ENCODE measurements at regions not wholly inside any gene's neighbourhood (a gene's known extent, or its start where the extent isn't known, plus 50 kb on each side); places are given as distances from the start of the nearest gene placed in this dataset.
A peak's percentile ranks its signal among the peaks of the same experiment; 100 is the strongest.

DNA sequence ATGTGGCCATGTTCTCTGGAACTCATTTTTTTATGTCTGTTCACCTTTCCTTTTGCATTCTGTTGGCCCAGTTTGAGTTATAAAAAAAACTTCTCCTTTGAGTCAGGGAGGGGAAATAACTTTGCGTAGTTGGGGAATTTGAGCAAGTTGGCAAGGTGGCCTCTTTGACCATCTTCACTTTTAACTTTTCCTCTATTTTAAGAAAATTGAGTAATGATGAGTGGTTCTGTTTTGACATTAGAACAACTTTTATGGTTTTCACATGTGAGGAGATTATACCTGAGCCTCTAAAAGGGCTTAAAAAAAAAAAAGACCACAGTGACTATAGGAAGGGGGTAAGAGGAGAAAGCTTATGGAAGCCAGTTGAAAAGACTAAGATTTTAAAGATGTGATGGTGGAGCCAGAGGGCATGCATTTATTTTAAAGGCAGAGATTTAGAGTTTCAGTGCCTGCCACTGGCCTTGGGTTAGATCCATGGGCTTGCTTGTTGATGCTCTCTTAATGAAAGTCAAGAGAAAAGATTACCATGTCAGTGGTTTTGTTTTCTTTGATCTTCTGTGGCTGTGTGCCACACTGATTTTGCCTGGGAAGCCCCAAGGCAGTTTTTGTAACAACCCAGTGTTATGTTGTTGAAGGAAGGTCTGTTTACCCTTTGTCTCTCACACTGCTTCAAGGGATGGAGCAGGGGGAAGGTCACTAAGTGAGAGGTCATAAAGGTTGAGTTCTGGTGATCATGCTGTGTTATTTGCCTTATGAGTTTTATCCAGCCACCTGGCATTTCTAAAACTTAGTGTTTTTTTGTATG, 219.7 kb upstream of the CD180 start:
- H3K36me3 ChIP-seq (ENCODE audit: control insufficient read depth, insufficient read depth, low read length) = no peaks in the 10 kb centered on the region
- no peak overlapping the region for H3K27ac ChIP-seq (ENCODE audit: low read length)
- no peaks in the 10 kb centered on the region for H3K27me3 ChIP-seq (ENCODE audit: control insufficient read depth, insufficient read depth, low read length)
- DNase-seq = no peak
- H3K4me3 ChIP-seq (ENCODE audit: low read length) = no peak overlapping the region
- no peaks in the 10 kb centered on the region for H3K9me3 ChIP-seq (ENCODE audit: control insufficient read depth, low read depth, low read length)
- WGBS (ENCODE audit: insufficient coverage, low lambda C conversion rate) = 100% methylated on average over 1 of the region's 1 CpG
- no peaks in the 10 kb centered on the region for H3K4me1 ChIP-seq (ENCODE audit: control insufficient read depth, insufficient read depth, low read length)

DNA sequence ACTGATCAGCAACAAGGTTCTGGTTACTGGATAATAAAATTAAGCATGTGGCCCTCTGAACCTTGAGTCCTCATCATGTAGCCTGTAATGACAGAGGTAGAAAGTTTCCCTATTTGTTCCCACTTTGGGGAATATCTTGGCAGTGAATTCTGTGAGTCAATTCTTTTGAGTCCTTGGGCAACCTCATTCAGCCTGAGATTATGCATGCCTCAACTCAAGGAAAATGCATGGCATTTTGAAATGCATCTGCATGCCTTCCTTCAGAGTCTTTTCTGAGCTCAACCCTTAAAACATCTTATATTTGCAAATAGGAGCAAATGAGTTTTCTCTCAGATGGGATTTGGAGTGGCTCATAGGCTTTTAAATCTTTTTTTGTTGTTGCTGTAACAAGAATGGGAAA, 218.1 kb upstream of the CD180 start:
- Histone ChIP-seq H3K36me3 (ENCODE audit: control insufficient read depth, insufficient read depth, low read length) (no peaks in the 10 kb centered on the region), H3K9me3 (ENCODE audit: control insufficient read depth, low read depth, low read length) (no peaks in the 10 kb centered on the region), H3K4me1 (ENCODE audit: control insufficient read depth, insufficient read depth, low read length) (no peaks in the 10 kb centered on the region), H3K27me3 (ENCODE audit: control insufficient read depth, insufficient read depth, low read length) (no peaks in the 10 kb centered on the region), H3K4me3 (ENCODE audit: low read length) (no peak overlapping the region), H3K27ac (ENCODE audit: low read length) (no peak overlapping the region)
- no peak for DNase-seq

DNA sequence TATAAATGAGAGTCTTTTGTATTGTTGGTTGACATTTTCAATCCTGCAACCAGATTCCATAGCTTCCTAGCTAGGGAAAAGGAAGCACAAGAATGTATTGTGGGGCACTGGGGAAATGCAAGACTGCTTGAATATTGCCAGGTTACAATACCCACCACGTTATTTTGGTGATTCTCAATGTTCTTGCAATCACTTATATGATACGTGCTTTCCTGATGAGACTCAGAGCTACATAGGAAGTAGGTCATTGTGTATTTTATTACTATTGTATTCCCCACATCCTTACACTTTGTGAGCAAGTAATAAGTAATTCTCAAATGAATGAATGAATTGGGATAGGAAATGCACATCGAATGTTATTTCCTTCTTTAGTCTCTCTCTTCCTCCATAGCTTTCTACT, 217.1 kb upstream of the CD180 start:
- no peaks in the 10 kb centered on the region for H3K36me3 ChIP-seq (ENCODE audit: control insufficient read depth, insufficient read depth, low read length)
- H3K27me3 ChIP-seq (ENCODE audit: control insufficient read depth, insufficient read depth, low read length) = no peaks in the 10 kb centered on the region
- H3K9me3 ChIP-seq (ENCODE audit: control insufficient read depth, low read depth, low read length) = no peaks in the 10 kb centered on the region
- H3K4me1 ChIP-seq (ENCODE audit: control insufficient read depth, insufficient read depth, low read length) = peaks cover 2% of the 10 kb centered on the region
- H3K27ac ChIP-seq (ENCODE audit: low read length) = no peak overlapping the region
- no peak for DNase-seq
- 100% methylated on average over 2 of the region's 3 CpGs for WGBS (ENCODE audit: insufficient coverage, low lambda C conversion rate)
- H3K4me3 ChIP-seq (ENCODE audit: low read length) = no peak overlapping the region

DNA sequence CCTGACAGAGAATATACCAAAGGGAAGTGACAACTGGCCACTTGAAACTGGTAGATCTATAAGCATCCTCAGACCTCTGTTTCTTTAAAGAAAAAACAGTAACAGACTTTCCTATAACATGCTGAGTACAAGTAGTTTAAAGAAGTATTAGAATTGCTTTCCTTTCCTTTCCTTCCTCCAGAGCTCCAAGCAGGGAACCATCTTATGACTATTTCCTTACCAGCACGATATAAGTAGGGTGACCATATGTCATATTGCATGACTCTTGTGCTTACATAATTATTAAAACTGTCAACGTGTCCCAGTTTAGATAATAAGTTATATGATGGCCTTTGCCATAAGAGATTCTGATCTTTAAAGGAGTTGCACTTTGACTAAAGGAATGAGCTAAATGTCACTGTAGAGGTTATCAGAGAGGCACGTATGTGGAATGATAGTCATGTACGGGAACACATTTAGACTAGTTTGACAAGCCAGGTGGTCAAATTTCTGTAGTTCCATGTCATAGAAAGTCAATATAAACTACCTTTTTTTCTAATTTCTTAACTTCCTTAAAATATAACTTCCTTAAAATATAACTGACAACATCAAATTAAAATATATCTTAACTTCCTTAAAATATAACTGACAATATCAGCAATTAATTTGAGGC, 212.7 kb upstream of the CD180 start:
- 0% methylated on average over 1 of the region's 4 CpGs for WGBS (ENCODE audit: insufficient coverage, low lambda C conversion rate)
- Histone ChIP-seq H3K9me3 (ENCODE audit: control insufficient read depth, low read depth, low read length) (peaks cover 2% of the 10 kb centered on the region), H3K4me3 (ENCODE audit: low read length) (no peak overlapping the region), H3K27me3 (ENCODE audit: control insufficient read depth, insufficient read depth, low read length) (no peaks in the 10 kb centered on the region), H3K36me3 (ENCODE audit: control insufficient read depth, insufficient read depth, low read length) (no peaks in the 10 kb centered on the region), H3K4me1 (ENCODE audit: control insufficient read depth, insufficient read depth, low read length) (peaks cover 6% of the 10 kb centered on the region), H3K27ac (ENCODE audit: low read length) (no peak overlapping the region)
- peak in 1 of 2 donors; percentile 40 for DNase-seq

DNA sequence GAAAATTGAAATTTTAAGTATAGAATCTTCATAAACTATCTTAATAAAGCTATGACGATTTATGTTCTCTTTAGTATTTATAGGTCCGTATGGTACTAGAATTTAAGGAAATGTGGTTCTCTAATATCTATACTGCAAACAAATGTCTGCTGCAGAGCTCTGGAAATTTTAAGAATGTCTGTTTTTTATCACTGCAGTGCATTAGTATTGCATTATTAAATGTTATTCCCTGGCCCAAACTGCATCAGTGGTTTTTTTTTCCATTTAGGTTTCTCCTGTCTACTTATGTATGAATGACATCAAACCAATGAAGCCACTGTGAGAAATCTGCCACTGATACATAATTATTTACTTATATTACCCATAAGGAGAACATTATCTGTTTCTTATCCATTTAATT, 211.4 kb upstream of the CD180 start:
- no peak overlapping the region for H3K4me3 ChIP-seq (ENCODE audit: low read length)
- no peak for DNase-seq
- H3K9me3 ChIP-seq (ENCODE audit: control insufficient read depth, low read depth, low read length) = peaks cover 2% of the 10 kb centered on the region
- H3K36me3 ChIP-seq (ENCODE audit: control insufficient read depth, insufficient read depth, low read length) = no peaks in the 10 kb centered on the region
- peaks cover 12% of the 10 kb centered on the region for H3K4me1 ChIP-seq (ENCODE audit: control insufficient read depth, insufficient read depth, low read length)
- H3K27ac ChIP-seq (ENCODE audit: low read length) = no peak overlapping the region
- 0% methylated on average over 1 of the region's 2 CpGs for WGBS (ENCODE audit: insufficient coverage, low lambda C conversion rate)
- no peaks in the 10 kb centered on the region for H3K27me3 ChIP-seq (ENCODE audit: control insufficient read depth, insufficient read depth, low read length)

DNA sequence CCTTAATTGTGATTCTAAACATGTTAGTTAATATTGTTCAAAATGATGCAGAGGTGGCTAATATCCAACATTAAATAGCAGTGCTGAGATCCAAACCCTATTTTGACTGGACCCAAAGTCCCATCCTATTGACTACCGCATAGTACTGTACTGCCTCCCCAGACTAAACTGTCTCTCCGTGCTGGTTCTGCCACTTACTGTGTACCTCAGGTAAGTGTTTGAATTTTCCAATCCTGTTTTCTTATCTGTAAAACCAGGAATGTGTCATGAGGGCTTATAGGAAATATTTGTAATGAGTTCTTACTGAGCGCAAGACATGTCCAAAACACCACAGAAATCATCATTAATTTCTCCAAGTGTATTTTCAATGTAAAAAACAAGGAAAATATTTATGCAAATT, 209.2 kb upstream of the CD180 start:
- Histone ChIP-seq H3K4me3 (ENCODE audit: low read length) (no peak overlapping the region), H3K36me3 (ENCODE audit: control insufficient read depth, insufficient read depth, low read length) (no peaks in the 10 kb centered on the region), H3K27me3 (ENCODE audit: control insufficient read depth, insufficient read depth, low read length) (no peaks in the 10 kb centered on the region), H3K4me1 (ENCODE audit: control insufficient read depth, insufficient read depth, low read length) (peaks cover 12% of the 10 kb centered on the region), H3K27ac (ENCODE audit: low read length) (no peak overlapping the region), H3K9me3 (ENCODE audit: control insufficient read depth, low read depth, low read length) (peaks cover 2% of the 10 kb centered on the region)
- DNase-seq = no peak
- WGBS (ENCODE audit: insufficient coverage, low lambda C conversion rate) = 100% methylated on average over 2 of the region's 3 CpGs

DNA sequence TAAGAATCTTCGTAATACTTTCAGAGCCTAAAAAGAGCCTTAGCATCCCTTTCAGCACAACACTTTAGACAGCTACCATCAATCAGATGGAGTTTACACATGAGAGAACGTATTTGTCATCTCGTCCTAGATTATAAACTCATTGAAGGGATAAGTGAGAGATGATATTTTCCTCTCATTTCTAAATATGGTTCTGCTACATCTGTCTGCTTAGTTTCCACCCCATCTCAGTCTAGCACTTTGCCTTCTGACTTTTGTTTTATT, 208.4 kb upstream of the CD180 start:
- peak overlapping the region; percentile 47 for H3K27ac ChIP-seq (ENCODE audit: low read length)

DNA sequence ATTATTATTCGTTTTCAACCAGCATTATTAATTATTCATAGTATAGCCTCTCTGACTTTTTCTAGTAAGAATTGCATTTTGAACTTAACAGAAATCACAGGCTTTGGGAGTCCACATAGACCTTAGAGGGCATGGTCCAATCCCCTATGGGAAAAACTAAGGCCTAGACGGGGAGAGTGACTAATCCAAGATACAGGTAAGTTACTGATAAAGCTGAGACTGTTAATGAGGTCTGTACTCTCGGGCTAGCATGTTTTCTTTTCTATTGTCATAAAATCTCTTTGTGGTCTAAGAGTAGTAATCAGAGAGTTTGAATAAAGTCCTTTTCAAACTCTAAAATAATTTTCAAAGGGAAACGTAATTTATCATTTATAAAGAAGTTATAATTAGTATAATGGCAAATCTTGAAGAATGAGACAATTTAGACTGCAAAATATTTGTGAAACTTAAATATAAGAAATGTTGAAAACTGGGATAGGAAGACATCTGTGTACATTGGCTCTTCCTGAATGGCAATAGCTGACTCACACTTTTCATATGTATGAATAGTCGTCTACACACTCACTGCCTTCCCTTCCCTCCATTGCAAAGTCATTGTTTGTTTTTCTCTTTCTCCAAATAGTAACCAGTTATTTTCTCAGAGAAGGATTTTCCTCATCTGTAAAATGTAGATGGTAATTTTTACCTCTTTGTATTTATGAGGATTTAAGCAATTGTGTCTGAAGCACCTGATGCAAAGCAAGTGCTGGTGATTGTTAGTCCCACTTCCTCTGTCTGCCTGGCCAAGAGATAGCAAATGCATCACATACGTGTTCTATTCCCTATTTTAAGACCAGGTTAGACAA, 207.9 kb upstream of the CD180 start:
- 69% methylated on average over 2 of the region's 6 CpGs for WGBS (ENCODE audit: insufficient coverage, low lambda C conversion rate)
- DNase-seq = peak; percentile 66 to 87
- H3K36me3 ChIP-seq (ENCODE audit: control insufficient read depth, insufficient read depth, low read length) = no peaks in the 10 kb centered on the region
- H3K27ac ChIP-seq (ENCODE audit: low read length) = peak overlapping the region; percentile 47
- H3K4me3 ChIP-seq (ENCODE audit: low read length) = no peak overlapping the region
- H3K27me3 ChIP-seq (ENCODE audit: control insufficient read depth, insufficient read depth, low read length) = no peaks in the 10 kb centered on the region
- peaks cover 2% of the 10 kb centered on the region for H3K9me3 ChIP-seq (ENCODE audit: control insufficient read depth, low read depth, low read length)
- peaks cover 12% of the 10 kb centered on the region for H3K4me1 ChIP-seq (ENCODE audit: control insufficient read depth, insufficient read depth, low read length)

More for the DNA sequence above, 208.4 kb upstream of the CD180 start:
- Histone ChIP-seq H3K4me1 (ENCODE audit: control insufficient read depth, insufficient read depth, low read length) (peaks cover 12% of the 10 kb centered on the region), H3K36me3 (ENCODE audit: control insufficient read depth, insufficient read depth, low read length) (no peaks in the 10 kb centered on the region), H3K4me3 (ENCODE audit: low read length) (no peak overlapping the region), H3K9me3 (ENCODE audit: control insufficient read depth, low read depth, low read length) (peaks cover 2% of the 10 kb centered on the region), H3K27me3 (ENCODE audit: control insufficient read depth, insufficient read depth, low read length) (no peaks in the 10 kb centered on the region)
- WGBS (ENCODE audit: insufficient coverage, low lambda C conversion rate) = no CpG with 5 or more reads among the region's 3 CpGs
- no peak for DNase-seq

DNA sequence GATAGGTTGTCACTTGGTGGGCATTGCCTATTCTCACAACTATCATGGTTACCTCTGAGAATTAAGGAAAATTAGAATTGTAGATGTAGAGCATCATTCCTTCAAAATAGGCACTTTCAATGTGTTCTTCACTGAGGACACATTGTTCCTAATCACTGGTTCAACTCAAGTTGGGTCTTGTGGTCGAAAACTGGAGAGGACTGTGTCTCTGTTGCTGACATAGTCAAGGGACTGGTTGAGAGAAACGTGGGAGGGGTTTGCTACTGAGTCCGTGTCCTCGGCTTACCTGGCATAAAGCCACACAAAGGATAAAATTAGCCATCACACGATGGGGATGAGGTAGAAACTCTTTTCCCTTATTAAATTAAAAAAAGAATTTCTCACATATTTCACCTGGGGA, 205.9 kb upstream of the CD180 start:
- Histone ChIP-seq H3K27ac (ENCODE audit: low read length) (no peak overlapping the region), H3K27me3 (ENCODE audit: control insufficient read depth, insufficient read depth, low read length) (no peaks in the 10 kb centered on the region), H3K9me3 (ENCODE audit: control insufficient read depth, low read depth, low read length) (peaks cover 2% of the 10 kb centered on the region), H3K4me3 (ENCODE audit: low read length) (no peak overlapping the region), H3K36me3 (ENCODE audit: control insufficient read depth, insufficient read depth, low read length) (no peaks in the 10 kb centered on the region), H3K4me1 (ENCODE audit: control insufficient read depth, insufficient read depth, low read length) (peaks cover 10% of the 10 kb centered on the region)
- 88% methylated on average over 1 of the region's 5 CpGs for whole genome bisulfite sequencing (ENCODE audit: insufficient coverage, low lambda C conversion rate)
- DNase-seq = no peak

DNA sequence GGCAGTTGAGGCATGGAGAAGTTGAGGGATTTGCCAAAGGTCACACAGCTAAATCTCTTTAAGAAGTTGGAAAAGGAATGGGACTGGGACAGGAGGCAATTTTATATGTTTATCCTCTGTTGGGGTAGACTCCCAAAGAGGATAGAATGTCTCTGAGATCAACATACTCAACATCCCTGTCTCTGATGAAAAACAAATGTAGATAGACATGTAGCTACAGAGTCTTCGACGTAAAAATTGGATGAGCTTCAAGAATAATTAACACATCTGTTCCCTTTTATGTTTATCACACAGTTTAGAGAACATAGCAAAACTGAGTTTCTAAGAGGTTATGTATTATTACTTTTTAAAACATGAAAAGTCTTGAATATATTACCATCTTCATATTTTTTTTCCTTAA, 204.6 kb upstream of the CD180 start:
- H3K9me3 ChIP-seq (ENCODE audit: control insufficient read depth, low read depth, low read length) = no peaks in the 10 kb centered on the region
- H3K36me3 ChIP-seq (ENCODE audit: control insufficient read depth, insufficient read depth, low read length) = no peaks in the 10 kb centered on the region
- H3K4me3 ChIP-seq (ENCODE audit: low read length) = no peak overlapping the region
- WGBS (ENCODE audit: insufficient coverage, low lambda C conversion rate) = no CpG with 5 or more reads among the region's 2 CpGs
- DNase-seq = no peak
- no peaks in the 10 kb centered on the region for H3K27me3 ChIP-seq (ENCODE audit: control insufficient read depth, insufficient read depth, low read length)
- H3K4me1 ChIP-seq (ENCODE audit: control insufficient read depth, insufficient read depth, low read length) = peaks cover 10% of the 10 kb centered on the region
- H3K27ac ChIP-seq (ENCODE audit: low read length) = no peak overlapping the region

All from large intestine (tissue), 3 donors.